Smooth muscle cell (in vitro differentiated cells): ENCODE measurements at regions not wholly inside any gene's neighbourhood (a gene's known extent, or its start where the extent isn't known, plus 50 kb on each side); places are given as distances from the start of the nearest gene placed in this dataset.
"Not testable (repeated sequence)": the region's sequence is repeated elsewhere in the genome, so short reads cannot be mapped to it uniquely, and the experiment has no call there.

Experiments
- DNase-seq: peaks from one replicate; lab custom pipeline; 2025; ENCODE audit not compliant: unreplicated experiment; lab: John Stamatoyannopoulos, UW
- H2AFZ ChIP-seq: fragments of 200-600 bp; sonication (generic); 2 replicates; pipeline ENCODE4 v1.6.0; 2016; ENCODE audit warnings: antibody characterized with exemption, low read depth, mild to moderate bottlenecking
- H3F3A ChIP-seq: fragments of 200-600 bp; sonication (generic); 2 replicates; pipeline ENCODE4 v1.6.0; 2017; ENCODE audit warnings: antibody characterized with exemption, low read depth
- H3K27ac ChIP-seq: fragments of 200-600 bp; sonication (generic); 2 replicates; pipeline ENCODE4 v1.5.1; 2016; ENCODE audit warnings: low read depth, mild to moderate bottlenecking
- H3K27me3 ChIP-seq: fragments of 200-600 bp; sonication (generic); 2 replicates; pipeline ENCODE4 v1.6.1; 2016; ENCODE audit warnings: low read depth, mild to moderate bottlenecking
- H3K36me3 ChIP-seq: fragments of 200-600 bp; sonication (generic); 2 replicates; pipeline ENCODE4 v1.5.1; 2016; ENCODE audit warnings: low read depth
- H3K4me1 ChIP-seq: fragments of 200-600 bp; sonication (generic); 2 replicates; pipeline ENCODE4 v1.5.1; 2016; ENCODE audit warnings: low read depth
- H3K4me2 ChIP-seq: fragments of 200-600 bp; sonication (generic); 2 replicates; pipeline ENCODE4 v1.6.0; 2016; ENCODE audit warnings: mild to moderate bottlenecking
- H3K4me3 ChIP-seq: fragments of 200-600 bp; sonication (generic); 2 replicates; pipeline ENCODE4 v1.5.1; 2016; ENCODE audit warnings: mild to moderate bottlenecking
- H3K79me2 ChIP-seq: fragments of 200-600 bp; sonication (generic); 2 replicates; pipeline ENCODE4 v1.6.0; 2016; ENCODE audit warnings: low read depth, mild to moderate bottlenecking
- H3K9ac ChIP-seq: fragments of 200-600 bp; sonication (generic); 2 replicates; pipeline ENCODE4 v1.6.0; 2016; ENCODE audit warnings: low read depth
- H3K9me3 ChIP-seq: fragments of 200-600 bp; sonication (generic); replicated peaks from 2 replicates; pipeline ENCODE4 v1.5.1; 2016; ENCODE audit warnings: low read depth
- H4K20me1 ChIP-seq: fragments of 200-600 bp; sonication (generic); 2 replicates; pipeline ENCODE4 v1.6.0; 2016; ENCODE audit warnings: low read depth
- WGBS: methylation state at CpG from one replicate; pipeline ENCODE4 v1.1.7; 2016; ENCODE audit warnings: low lambda C conversion rate; 5-methylcytosine and 5-hydroxymethylcytosine counted together
- TF ChIP-seq, protein P1 (sequence below): fragments of 200-600 bp; sonication (generic); IDR thresholded peaks from 2 replicates; pipeline ENCODE4 v1.5.1; 2017; ENCODE audit warnings: borderline replicate concordance, mild to moderate bottlenecking, antibody characterized with exemption; ENCODE audit not compliant: insufficient read depth, poor library complexity, severe bottlenecking

DNA sequence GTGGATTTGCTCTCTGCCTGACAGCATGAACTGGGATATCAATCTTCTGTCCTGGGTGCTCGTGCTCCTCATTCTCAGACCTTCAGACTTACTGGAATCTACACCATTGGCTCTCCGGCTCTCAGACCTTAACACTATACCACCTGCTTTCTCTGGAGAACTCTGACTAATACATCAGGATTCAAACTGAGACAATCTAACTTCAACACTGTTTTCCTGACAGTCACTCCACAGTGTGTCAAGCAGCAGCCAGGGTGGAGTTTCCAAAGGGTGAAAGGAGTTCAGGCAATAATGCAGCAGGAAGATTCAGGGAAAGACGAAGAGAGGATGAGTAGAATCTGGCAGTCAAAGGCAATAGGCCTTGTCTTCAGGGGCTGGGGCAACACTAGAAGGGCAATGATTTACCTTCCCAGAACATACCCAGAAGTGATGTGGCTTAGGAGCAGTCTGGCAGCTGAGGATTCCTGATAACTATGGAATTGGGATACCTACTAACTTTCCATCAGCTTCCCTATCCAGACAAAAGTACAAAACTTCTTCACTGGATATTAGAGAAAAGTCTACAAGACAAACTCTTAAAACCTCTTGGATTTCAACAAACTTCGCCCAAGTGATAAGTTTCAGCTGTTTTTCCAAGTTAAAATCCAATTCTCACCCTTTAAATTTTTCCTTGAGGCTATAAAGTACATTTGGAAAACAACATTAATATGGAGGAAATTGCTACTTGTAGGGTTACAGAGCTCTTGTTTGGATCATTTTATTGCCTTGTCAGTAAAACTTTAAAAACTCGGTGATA is 58.4 kb upstream of the SLIT2 start:
- no peaks in the 10 kb centered on the region for H3F3A ChIP-seq
- no peak overlapping the region for H3K4me3 ChIP-seq
- H3K9me3 ChIP-seq, result no peaks in the 10 kb centered on the region
- no peaks in the 10 kb centered on the region for H3K79me2 ChIP-seq
- H3K27me3 ChIP-seq, result no peaks in the 10 kb centered on the region
- DNase-seq, result no peak
- no peaks in the 10 kb centered on the region for H3K36me3 ChIP-seq
- TF ChIP-seq, protein P1, sequence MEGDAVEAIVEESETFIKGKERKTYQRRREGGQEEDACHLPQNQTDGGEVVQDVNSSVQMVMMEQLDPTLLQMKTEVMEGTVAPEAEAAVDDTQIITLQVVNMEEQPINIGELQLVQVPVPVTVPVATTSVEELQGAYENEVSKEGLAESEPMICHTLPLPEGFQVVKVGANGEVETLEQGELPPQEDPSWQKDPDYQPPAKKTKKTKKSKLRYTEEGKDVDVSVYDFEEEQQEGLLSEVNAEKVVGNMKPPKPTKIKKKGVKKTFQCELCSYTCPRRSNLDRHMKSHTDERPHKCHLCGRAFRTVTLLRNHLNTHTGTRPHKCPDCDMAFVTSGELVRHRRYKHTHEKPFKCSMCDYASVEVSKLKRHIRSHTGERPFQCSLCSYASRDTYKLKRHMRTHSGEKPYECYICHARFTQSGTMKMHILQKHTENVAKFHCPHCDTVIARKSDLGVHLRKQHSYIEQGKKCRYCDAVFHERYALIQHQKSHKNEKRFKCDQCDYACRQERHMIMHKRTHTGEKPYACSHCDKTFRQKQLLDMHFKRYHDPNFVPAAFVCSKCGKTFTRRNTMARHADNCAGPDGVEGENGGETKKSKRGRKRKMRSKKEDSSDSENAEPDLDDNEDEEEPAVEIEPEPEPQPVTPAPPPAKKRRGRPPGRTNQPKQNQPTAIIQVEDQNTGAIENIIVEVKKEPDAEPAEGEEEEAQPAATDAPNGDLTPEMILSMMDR, result no peak
- peak overlapping the region; percentile 76 for H3K27ac ChIP-seq
- H3K4me2 ChIP-seq, result no peak overlapping the region
- H3K9ac ChIP-seq, result no peak overlapping the region
- no peaks in the 10 kb centered on the region for H3K4me1 ChIP-seq
- H4K20me1 ChIP-seq, result no peaks in the 10 kb centered on the region
- peak overlapping the region; percentile 39 for H2AFZ ChIP-seq
- 85% methylated on average over 5 of the region's 5 CpGs for WGBS

DNA sequence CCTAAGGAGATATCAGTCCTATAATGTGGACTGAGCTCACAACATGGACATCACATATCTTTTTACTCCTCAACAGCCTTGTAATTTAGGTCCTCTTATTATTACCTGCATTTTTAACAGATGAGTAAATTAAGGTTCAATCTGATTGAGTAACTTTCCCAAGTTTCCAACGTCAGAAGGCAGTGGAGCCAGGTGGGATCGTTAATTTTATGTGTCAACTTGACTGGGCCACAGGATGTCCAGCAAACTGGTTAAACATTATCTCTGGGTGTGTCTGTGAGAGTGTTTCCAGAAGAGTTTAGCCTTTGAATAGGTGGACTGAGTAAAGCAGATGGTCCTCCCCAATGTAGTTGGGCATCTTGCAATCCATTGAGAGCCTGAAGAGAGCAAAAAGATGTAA is 59.0 kb upstream of the SLIT2 start:
- Histone ChIP-seq H3K27me3 (no peaks in the 10 kb centered on the region), H4K20me1 (no peaks in the 10 kb centered on the region), H3K9me3 (no peaks in the 10 kb centered on the region), H2AFZ (no peak overlapping the region), H3K9ac (no peak overlapping the region), H3K27ac (no peak overlapping the region), H3K4me1 (no peaks in the 10 kb centered on the region), H3F3A (no peaks in the 10 kb centered on the region), H3K4me3 (no peak overlapping the region), H3K79me2 (no peaks in the 10 kb centered on the region), H3K36me3 (no peaks in the 10 kb centered on the region), H3K4me2 (no peak overlapping the region)
- WGBS, result 83% methylated on average over 2 of the region's 2 CpGs
- TF ChIP-seq, protein P1, result no peak
- no peak for DNase-seq

DNA sequence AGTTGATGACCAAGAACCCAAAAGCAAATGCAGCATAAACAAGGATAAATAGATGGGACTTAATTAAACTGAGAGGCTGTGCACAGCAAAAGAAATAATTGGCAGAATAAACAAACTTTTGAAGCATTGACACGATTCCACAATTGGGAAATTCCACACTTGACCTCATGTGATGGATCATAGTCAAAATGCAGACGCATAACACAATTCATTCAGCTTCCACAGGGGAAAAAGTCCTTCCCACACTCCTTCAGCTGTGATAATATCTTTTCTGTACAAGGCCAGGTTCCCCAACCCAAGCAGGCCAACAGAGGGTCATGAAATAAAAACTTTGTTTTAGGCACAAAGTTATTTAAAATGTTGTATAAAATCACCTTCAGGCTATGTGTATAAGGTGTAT is 66.6 kb upstream of the SLIT2 start:
- Histone ChIP-seq H3K4me3 (no peak overlapping the region), H3K27ac (no peak overlapping the region), H4K20me1 (no peaks in the 10 kb centered on the region), H3K9ac (no peak overlapping the region), H3F3A (no peaks in the 10 kb centered on the region), H3K4me1 (no peaks in the 10 kb centered on the region), H3K27me3 (no peaks in the 10 kb centered on the region), H2AFZ (no peak overlapping the region), H3K9me3 (no peaks in the 10 kb centered on the region), H3K4me2 (no peak overlapping the region), H3K79me2 (no peaks in the 10 kb centered on the region), H3K36me3 (no peaks in the 10 kb centered on the region)
- TF ChIP-seq, protein P1, result no peak
- 86% methylated on average over 2 of the region's 2 CpGs for WGBS
- no peak for DNase-seq

DNA sequence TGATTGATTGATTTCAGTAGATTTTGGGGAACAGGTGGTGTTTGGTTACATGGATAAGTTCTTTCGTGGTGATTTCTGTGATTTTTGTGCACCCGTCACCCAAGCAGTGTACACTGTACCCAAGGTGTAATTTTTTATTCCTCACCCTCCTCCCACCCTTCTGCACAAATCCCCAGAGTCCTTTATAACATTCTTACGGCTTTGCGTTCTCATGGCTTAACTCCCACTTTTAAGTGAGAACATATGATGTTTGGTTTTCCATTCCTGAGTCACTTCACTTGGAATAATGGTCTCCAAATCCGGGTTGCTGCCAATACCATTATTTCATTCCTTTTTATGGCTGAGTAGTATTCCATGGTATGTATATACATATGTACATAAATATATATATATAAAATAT is 68.6 kb upstream of the SLIT2 start:
- not testable (repeated sequence) for H3K79me2 ChIP-seq, DNase-seq, H3F3A ChIP-seq, H4K20me1 ChIP-seq, H3K4me1 ChIP-seq, H3K9me3 ChIP-seq, H3K27me3 ChIP-seq, H2AFZ ChIP-seq, H3K36me3 ChIP-seq, H3K9ac ChIP-seq, H3K4me2 ChIP-seq, H3K27ac ChIP-seq, H3K4me3 ChIP-seq
- 72% methylated on average over 5 of the region's 5 CpGs for WGBS
